Epithelial cell of proximal tubule (primary cell): ENCODE measurements at regions not wholly inside any gene's neighbourhood (a gene's known extent, or its start where the extent isn't known, plus 50 kb on each side); places are given as distances from the start of the nearest gene placed in this dataset.

Experiments
- DNase-seq: peaks from one replicate; pipeline ENCODE4 v3.0.0-alpha.2; 2011; ENCODE audit warnings: low read depth
- H3K4me3 ChIP-seq: 2 replicates; pipeline ENCODE4 v1.5.1; 2011; ENCODE audit warnings: low read depth, mild to moderate bottlenecking, low read length
- CTCF ChIP-seq: conservative IDR thresholded peaks from 2 replicates; pipeline ENCODE4 v1.5.1; 2012; ENCODE audit warnings: low read depth, mild to moderate bottlenecking, low read length

GRCh38 chr9:1698991-1699390, 316.2 kb upstream of the SMARCA2 start:
- no peak overlapping the region for H3K4me3 ChIP-seq
- TF ChIP-seq CTCF, result no peak
- DNase-seq, result no peak

- TF ChIP-seq CTCF, result no peak
- no peak overlapping the region for H3K4me3 ChIP-seq
- no peak for DNase-seq
Measured at GRCh38 chr9:1701113-1701512, 314.0 kb upstream of the SMARCA2 start.

GRCh38 chr9:1702701-1703100, 312.4 kb upstream of the SMARCA2 start:
- no peak for TF ChIP-seq CTCF
- no peak for DNase-seq
- no peak overlapping the region for H3K4me3 ChIP-seq

- DNase-seq, result no peak
- no peak overlapping the region for H3K4me3 ChIP-seq
- TF ChIP-seq CTCF, result no peak
Measured at GRCh38 chr9:1707291-1707690, 307.9 kb upstream of the SMARCA2 start.

GRCh38 chr9:1708219-1708618, 306.9 kb upstream of the SMARCA2 start:
- DNase-seq, result peak; percentile 20
- TF ChIP-seq CTCF, result no peak

GRCh38 chr9:1709347-1709746, 305.8 kb upstream of the SMARCA2 start:
- DNase-seq, result no peak
- TF ChIP-seq CTCF, result peak; percentile 37
- no peak overlapping the region for H3K4me3 ChIP-seq

More at GRCh38 chr9:1708219-1708618, 306.9 kb upstream of the SMARCA2 start:
- H3K4me3 ChIP-seq, result no peak overlapping the region

GRCh38 chr9:1712861-1713450, 302.2 kb upstream of the SMARCA2 start:
- no peak overlapping the region for H3K4me3 ChIP-seq
- no peak for TF ChIP-seq CTCF
- DNase-seq, result no peak
